Endothelial cell of umbilical vein (primary cell): ENCODE measurements at regions not wholly inside any gene's neighbourhood (a gene's known extent, or its start where the extent isn't known, plus 50 kb on each side); places are given as distances from the start of the nearest gene placed in this dataset.

Source experiments
- POLR2A ChIP-seq: IDR thresholded peaks from 2 replicates; pipeline ENCODE4 v1.6.1; 2012; ENCODE audit warnings: low read depth, mild to moderate bottlenecking, control low read depth, low read length
- TF ChIP-seq, protein P1 (sequence below), 2 donors: IDR thresholded peaks; 1 replicate in 1 of 2; 2 replicates in 1 of 2; pipeline ENCODE4 v1.5.1; 2011; ENCODE audit warnings: low read length in 2 of 2, mild to moderate bottlenecking in 2 of 2, moderate library complexity in 2 of 2, control low read depth in 1 of 2, inconsistent platforms in 1 of 2, low read depth in 1 of 2; ENCODE audit not compliant: insufficient read depth in 1 of 2; ENCODE audit errors: extremely low read depth in 1 of 2
- TF ChIP-seq, protein P2 (sequence below): IDR thresholded peaks from 2 replicates; pipeline ENCODE4 v1.6.1; 2011; ENCODE audit not compliant: insufficient read depth, insufficient read length

DNA sequence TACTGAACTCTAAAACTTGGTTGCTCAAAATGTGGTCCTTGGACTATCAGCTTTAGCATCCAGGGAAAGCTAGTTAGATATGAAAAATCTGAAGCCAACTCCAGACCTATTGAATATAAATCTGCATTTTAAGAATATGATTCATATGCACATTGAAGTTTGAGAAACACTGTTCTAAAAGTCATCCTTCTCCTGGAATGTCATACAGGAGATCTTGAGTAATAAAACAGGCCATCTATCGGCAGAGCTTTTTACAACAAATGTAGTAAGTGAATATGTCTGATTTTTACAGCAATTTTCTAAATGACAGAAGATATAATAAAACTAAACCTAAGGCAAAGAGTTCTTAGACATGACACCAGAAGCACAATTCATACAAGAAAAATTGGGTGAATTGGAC, 140.4 kb downstream of the PMP22 start:
- TF ChIP-seq, protein P1, sequence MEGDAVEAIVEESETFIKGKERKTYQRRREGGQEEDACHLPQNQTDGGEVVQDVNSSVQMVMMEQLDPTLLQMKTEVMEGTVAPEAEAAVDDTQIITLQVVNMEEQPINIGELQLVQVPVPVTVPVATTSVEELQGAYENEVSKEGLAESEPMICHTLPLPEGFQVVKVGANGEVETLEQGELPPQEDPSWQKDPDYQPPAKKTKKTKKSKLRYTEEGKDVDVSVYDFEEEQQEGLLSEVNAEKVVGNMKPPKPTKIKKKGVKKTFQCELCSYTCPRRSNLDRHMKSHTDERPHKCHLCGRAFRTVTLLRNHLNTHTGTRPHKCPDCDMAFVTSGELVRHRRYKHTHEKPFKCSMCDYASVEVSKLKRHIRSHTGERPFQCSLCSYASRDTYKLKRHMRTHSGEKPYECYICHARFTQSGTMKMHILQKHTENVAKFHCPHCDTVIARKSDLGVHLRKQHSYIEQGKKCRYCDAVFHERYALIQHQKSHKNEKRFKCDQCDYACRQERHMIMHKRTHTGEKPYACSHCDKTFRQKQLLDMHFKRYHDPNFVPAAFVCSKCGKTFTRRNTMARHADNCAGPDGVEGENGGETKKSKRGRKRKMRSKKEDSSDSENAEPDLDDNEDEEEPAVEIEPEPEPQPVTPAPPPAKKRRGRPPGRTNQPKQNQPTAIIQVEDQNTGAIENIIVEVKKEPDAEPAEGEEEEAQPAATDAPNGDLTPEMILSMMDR (IDR thresholded peaks at IDR 0.05; ENCODE audit: extremely low read depth in 1 of 2, insufficient read depth in 1 of 2, low read depth in 1 of 2, low read length in 2 of 2), result no peak
- no peak for TF ChIP-seq POLR2A
- TF ChIP-seq, protein P2, sequence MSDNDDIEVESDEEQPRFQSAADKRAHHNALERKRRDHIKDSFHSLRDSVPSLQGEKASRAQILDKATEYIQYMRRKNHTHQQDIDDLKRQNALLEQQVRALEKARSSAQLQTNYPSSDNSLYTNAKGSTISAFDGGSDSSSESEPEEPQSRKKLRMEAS, result no peak
